Ureter (tissue), 1 donor: ENCODE measurements at regions not wholly inside any gene's neighbourhood (a gene's known extent, or its start where the extent isn't known, plus 50 kb on each side); places are given as distances from the start of the nearest gene placed in this dataset.

ENCODE experiments used
- DNase-seq: peaks from one replicate; pipeline ENCODE4 v3.0.0-alpha.2; 2020; ENCODE audit warnings: low spot score
- donor health status: DM: yes; HTN: yes; CAD: no.

DNA sequence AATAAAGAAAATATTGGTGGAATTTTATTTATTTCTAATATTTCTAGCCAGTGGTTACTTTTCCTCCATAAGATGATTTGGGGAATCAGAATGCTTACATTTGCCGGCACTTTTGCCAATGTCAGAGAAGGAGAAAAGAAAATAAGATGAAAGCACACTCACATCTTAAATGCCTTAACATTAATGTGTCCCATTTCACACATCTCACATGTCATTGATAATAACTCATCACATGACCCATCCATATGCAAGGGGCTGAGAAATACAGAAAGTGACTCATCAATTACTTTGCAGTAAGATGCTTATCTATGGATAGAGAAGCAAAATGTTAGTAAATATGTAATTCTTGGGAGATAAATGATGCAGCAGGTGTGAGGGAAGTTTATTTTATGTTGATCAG is 1531.0 kb downstream of the PCDH7 start:
- DNase-seq, result no peak

DNA sequence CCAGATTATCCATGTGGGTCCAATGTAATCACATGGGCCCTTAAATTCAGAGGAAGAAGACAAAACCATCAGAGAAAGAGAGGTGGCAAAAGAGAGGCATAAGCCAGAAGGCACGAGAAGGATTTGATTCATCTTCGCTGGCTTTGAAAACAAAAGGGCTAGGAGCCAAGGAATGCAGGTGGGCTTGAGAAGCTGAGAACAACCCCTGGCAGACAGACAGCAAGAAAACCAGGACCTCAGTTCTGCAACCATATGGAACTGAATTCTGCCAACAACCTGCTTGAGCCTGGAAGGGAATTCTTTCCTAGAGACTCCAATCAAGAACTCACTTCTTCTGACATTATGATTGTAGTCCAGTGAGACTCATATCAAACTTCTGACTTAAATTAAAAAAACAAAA is 1531.8 kb downstream of the PCDH7 start:
- DNase-seq, result no peak

DNA sequence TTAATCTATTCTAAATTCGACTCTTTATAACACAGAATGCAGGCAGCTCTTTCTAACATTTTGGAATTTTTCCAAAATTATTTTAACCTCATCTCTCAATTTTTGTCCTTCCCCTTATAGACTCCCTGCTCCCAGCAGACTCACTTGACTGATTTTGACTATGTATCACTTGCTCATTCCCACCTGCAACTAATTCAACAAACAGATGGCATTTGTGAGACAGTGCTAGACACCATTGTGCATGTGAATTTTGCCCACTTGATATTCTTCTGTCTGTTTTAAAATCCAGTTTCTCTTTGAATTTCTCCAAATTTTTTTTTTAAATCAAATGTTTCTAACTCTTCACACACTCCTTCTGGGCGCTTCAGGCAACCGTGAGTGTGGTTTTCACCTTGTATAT is 1534.0 kb downstream of the PCDH7 start:
- DNase-seq, result no peak

DNA sequence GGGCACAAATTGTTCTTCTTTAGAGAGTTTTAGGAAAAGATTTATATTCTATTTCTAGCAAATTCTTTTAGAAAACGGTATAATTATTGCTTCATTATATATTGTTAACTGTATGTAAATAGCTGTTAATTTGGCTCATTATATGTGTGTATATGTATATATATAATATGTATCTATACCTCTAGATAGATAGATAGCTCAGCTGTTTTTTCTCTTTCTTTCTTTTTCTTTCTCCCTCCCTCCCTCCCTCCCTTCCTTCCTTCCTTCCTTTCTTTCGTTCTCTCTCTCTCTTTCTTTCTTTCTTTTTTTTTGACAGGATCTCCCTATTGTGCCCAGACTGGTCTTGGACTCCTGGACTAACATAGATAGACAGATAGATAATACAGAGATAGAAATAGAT is 1538.8 kb downstream of the PCDH7 start:
- no peak for DNase-seq

DNA sequence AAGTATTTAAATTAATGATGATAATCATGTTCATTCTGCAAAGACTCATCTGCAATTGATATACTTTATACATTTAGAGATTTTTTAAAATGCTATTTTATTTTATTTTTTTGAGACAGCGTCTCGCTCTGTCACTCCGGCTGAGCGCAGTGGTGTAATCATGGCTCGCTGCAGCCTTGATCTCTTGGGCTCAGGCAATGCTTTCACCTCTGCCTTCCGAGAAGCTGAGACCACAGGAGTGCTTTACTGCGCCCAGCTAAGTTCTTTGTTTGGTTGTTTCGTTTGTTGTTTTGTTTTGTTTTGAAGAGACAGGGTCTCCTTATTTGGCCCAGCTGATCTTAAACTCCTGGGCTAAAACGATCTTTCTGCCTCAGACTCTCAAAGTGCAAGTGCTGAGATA is 1541.0 kb downstream of the PCDH7 start:
- no peak for DNase-seq

DNA sequence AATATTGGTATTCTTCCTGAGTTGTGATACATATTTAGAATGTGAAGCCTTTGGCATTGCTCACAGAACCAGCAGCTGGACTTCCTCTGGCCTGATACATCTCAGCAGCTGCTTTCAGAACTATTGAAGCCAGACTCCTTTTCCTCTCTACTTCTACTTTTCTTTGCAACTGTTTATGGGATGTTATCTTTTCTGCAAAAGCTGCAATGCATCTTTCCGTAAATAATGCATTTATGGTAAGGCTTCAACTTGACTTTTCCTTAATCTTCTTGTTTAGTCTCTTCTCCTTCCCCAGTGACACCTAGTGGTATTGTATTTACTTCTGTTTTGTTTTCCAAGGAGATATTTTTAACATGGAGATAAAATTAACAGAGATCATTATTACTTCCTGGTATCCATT is 1548.7 kb downstream of the PCDH7 start:
- DNase-seq, result no peak

DNA sequence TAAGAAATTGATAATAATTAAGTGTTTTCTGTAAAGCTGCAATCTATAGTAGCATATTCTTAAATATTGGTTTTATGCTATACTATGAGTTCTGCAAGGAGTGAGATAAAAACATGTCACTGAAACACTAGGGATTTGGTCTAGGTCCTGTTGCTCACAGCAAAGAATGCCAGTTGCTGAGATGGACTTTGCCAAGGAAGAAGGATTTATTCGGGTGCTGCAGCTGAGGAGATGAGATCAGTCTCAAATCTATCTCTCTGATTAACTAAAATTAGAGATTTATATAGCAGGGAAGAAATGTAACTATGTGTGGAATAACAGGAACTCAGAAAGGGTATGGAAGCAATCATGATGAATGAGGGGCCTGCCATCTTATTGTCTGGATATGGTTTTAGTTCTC is 1569.9 kb downstream of the PCDH7 start:
- DNase-seq, result no peak

DNA sequence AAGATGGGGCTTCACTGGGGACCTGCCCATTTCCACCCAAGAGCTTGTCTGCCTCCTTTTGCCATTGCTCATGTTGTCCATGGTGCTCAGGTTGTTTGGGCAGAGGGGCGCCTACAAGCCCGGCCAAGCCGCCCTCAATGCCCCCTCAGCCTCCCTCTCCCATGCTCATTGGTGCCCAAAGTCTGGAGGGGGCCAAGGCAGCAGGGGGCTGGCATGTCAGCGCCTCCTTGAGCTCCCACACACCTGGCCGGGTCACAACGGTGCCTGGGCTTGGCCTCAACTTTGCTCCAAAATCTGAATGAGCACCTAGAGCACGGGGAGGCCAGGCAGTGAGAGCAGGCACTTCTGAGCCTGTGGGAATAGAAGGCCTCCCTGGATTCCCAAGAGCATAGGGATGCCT is 1598.8 kb downstream of the PCDH7 start:
- no peak for DNase-seq

DNA sequence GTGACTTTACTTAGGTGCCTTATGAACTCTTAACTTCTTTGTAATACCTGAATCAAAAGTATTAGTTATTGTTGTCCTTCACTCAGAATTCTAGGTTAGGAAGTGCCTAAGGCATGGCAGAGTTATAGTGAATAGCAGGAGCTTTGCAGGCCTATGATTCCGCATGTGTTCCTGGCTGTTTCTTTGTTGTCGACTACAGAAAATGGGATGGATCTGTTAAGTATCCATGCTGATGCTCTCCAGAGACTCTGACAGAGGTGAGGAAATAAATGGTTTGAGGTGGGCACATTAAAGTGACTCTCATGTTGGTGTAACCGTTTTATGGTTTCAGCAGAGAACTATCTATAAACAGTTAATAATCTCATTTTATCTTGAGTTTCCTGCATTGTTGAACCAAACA is 1601.3 kb downstream of the PCDH7 start:
- DNase-seq, result no peak

DNA sequence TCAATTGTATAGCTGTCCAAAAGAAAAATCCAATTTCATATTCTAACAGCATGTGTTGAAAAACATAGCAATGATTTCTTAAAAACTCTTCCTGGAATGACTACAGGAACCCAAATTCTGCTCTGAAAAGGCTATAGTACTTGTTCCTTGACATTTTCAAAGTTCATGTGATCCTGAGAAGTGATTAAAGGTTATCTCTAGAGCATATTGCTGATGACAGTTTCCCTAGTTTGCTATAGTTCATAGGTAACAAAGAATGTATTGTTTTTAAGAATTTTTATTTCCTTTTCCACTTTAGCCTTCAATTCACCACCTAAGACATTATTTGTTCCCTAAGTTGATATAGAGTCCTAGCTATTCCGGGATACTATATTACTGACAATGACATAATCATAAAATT is 1614.6 kb downstream of the PCDH7 start:
- DNase-seq, result no peak

DNA sequence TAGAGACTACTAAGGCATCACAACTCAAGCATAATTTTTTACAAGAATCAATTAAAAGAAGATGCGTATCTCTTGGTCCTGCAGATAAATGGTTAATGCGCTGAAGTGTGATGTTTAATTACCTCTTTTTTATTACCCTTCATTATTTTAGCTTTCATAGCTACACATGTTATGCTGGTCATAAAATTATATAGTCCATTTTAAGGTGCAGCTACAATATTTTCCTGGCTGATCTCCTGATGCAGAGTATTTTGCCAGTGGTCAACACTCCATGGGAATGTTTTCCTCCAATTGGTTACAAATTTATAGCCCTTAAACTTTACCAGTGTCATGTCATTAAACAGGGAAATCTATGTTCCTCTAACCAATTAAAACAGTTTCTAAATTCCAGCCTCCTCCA is 1617.2 kb downstream of the PCDH7 start:
- no peak for DNase-seq

DNA sequence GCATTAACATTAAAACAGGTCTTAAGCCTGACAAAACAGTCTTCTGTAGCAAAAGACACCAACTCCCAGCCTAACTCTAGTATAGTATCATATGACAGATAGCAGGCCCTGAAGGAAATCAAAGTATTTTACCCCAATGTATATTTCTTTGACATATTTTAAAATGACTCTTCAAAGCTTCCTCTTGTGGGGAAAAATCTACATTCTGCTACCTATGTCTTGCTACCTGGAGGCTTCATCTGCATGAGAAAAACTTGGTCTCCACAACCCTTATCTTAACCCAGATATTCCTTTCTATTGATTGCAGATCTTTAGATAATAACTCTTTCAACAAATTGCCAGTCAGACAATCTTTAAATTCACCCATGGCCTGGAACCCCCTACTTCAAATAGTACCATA is 1620.4 kb downstream of the PCDH7 start:
- no peak for DNase-seq

DNA sequence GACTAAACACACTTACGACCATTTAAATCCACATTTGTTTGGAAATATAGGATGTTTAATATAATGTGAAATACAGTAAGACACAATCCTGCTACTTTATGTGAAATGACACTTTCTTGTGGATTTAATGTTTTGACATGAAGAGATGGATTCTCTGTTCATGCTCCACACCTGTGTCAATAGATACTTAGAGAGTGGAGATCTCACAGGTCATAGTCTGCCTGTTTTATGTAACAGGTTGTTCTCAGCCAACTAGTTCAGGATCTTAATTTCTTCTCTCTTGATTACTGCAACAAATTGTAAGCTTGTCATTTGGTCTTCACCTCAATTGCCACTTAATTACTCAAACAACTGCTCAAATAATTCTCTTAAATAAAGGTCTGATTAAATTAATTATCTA is 1621.2 kb downstream of the PCDH7 start:
- no peak for DNase-seq

DNA sequence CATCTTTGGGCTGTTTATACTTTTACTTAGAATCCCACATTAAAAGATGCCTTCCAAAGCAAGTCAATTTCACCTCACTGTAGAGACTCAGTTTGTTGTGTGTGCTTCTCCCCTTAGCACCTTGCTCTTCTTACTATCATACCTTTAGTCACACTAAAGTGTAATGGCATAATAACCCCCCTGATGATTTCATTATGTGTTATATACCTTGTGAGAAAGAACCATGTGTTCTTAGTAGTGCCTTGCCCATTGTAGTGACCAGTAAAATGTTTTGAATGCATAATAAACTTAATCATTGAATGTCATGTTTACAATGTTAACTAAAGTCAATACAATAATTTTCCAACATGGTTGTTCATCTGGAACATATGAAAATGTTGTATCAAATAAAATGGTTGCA is 1621.9 kb downstream of the PCDH7 start:
- DNase-seq, result no peak

DNA sequence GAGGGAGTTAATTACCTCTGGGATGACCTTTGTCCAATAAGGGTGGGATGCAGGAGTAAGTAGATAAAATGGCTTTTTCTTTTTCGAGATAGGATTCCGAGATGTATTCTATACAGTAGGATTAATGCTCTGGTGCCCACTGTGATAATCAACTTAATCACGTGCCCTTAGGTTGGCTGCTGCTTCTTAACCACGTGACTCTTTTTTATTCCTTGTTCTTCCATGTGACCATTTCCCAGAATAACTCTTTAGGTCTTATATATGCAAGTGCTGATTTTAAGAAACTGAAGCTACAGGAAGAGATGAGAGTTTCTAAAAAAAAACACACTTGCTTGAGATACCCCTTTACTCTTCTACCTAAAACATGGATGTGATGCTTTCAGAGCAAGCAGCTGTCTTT is 1628.9 kb downstream of the PCDH7 start:
- DNase-seq, result no peak

DNA sequence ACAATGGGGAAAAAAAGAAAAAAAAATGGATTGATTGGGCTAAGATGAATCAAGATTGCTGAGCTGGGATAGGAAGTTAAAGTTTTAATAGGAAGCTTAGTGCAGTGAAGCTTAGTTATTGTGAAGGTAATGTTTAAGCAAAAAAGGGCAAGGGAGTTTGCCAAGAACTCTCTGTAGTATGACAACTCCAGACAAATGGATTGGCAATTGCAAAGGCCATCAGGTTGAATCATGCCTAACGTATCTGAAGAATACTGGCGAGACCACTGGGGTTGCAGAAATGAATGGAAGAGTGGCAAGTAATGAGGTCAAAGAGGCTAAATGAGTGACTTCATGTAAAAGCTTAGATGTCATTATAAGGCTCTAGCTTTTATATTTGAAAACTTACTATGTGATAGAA is 1654.0 kb downstream of the PCDH7 start:
- DNase-seq, result no peak

DNA sequence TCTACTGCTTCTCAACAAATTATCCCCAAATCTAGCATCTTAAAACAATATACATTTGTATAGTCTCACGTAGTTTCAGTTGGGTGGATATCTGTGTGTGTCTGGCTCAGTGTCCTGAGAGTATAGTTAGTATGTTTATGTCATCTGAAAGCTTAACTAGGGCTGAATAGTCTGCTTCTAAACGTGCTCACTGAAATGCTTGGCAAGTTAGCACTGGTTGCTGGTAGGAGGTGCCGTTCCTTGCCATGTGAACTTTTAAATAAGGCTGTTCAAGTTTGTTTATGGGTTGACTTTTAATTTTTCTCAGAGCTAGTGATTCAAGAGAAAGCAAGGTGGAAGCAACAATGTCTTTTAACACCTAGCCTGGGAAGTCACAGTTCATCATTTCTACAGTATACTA is 1673.6 kb downstream of the PCDH7 start:
- DNase-seq, result no peak

DNA sequence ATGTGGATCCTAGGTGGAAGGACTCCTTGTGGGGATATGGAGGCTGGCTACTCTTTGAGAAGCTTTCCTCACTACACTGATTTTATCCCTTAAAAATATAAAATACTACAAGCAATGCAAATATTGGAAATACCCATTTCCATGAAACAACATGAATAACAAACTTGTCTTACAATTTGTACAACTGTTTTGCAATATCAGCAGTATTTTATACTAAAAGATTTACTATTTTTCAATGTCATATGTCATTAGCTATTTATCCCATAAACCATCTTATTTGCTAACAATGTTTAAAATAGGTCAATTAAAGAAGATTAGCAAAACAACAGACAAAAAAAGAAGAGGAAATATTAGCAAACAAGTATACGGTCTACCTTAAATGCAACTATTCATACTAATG is 1674.1 kb downstream of the PCDH7 start:
- DNase-seq, result no peak

DNA sequence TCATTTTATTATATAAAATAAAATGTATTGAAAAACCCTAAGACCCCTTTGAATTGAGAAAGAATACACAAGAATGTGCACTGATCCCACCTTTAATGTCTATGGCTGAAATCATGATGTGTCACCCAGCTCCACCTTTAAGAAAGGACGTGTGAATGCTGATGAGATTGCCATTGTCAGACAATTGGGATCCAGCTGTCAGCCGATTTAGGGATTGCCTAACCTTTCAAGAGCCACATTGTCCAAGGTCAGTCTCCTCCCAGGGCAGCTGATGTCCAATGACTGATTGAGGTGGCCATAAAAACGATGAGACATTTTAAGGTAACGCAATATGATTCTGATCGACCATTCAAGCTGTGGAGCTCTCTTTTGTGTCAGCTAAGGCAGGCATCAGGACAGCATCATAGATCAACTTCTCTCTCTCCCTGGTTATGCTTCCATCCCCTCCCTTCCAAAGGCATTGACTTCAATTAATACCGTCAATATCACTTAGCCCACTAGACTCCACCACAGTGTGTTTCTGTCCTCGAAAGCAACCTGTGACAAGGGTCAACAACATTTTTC is 1676.4 kb downstream of the PCDH7 start:
- DNase-seq, result no peak

DNA sequence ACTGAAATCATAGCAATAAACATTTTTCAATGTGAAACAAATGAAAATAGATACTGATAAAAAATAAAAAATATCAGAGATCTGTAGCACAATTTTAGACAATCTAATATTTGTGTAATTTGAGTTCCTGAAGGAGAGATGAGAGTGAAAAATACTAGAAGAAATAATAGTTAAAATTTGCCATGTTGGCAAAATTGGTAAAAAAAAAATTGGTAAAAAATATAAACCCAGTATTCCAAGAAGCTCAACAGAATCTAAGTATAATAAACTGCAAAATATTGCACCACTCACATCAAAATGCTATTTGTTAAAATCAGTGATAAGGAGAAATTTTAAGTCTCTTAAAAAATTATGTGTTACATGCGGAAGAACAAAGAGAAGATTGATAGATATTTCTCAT is 1680.7 kb downstream of the PCDH7 start:
- no peak for DNase-seq

DNA sequence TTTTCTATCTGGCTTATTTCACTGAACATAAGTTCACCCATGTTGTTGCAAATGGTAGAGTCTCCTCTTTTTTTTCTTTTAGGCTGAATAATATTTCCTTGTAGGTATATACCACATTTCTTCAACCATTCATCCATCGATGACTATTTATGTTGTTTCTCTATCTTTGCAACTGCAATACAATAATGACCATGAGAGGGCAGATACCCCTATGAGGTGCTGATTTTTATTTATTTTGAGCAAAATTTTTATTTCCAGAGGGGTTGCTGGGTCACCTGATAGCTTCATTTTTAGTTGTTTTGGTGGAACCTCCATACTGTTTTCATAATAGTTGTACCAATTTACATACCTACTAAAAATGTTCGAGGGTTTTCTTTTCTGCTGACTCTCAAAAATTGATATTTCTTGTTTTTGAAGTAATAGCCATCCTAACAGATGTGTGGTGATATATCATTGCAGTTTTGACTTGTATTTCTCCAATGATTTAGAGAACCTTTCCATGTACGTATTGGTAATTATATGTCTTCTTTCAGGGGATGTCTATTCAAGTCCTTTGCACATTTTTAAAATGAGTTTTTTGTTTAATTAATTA is 1697.0 kb downstream of the PCDH7 start:
- no peak for DNase-seq

DNA sequence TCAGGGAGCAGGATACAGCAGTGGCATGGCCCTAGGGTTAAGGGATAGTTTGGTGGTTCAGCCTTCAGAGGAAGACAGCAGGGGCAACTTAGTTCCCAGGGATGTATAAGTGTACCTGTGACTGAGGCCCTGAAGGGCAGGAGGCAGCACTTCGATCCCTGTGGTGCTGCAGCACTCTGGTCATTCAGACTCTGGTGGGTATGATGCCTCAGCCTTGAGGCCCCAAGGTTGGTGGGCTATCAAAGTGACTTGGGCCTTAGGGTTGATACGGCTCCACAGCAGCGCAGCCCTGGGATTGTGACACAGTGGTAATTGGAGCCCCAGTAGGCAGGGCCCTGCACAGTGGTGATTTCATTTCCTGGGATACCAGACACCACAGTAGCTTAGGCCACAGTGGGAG is 1703.1 kb downstream of the PCDH7 start:
- DNase-seq, result no peak

DNA sequence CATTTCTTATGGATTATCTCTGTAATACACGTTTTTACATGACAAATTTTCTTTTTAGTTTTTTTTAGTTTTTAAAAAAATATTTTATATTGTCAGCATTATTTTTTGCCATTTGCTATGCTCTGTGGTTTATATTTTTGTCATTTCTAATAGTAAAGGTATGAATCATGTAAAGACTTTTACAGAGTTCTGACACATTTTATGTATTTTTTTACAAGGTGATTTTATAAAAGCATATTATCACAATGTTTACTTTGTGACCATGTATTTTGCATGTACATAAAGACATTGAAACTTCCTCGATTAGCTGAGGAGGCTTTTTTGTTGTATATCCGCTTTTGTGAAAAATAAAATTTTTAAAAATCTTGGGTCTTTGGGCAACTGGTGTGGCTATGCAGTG is 1705.1 kb downstream of the PCDH7 start:
- DNase-seq, result no peak

DNA sequence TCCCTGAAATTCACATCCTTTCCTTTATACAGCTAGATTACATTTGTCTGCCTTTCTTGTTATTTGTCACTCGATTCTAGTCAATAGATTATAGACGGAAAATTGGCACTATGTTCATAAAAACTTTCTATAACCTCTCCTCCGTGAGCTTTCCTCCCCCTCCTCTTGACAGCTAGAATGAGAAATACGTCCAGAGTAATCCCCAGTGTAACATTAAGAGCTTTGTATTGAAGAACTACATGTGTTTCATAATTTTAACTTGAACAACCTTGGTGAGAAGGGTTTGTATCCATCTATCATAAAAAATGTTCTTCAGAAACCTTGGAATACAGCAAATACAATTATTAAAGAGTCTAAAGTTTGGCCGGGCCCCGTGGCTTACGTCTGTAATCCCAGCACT is 1707.4 kb downstream of the PCDH7 start:
- no peak for DNase-seq

DNA sequence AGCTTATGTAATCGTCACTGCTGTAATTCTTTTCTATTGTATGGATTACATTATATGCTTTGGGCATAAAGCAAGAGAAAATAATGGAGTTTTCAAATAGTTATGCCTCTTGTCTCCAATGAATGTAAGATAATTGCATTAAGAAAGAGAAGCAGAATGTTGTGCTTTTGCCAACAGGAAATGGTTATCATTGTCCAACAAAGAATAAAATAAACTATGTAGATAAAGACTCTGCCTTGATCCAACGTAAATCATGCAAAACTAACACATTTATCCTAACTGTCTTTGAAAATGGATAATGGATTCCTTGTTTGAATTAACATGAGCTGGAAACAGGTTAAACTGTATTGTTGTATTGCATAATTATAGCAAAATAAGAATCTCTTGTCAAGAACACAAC is 1709.0 kb downstream of the PCDH7 start:
- no peak for DNase-seq
